Glomerular endothelial cell (primary cell): ENCODE measurements at regions not wholly inside any gene's neighbourhood (a gene's known extent, or its start where the extent isn't known, plus 50 kb on each side); places are given as distances from the start of the nearest gene placed in this dataset.
"Not testable (repeated sequence)": the region's sequence is repeated elsewhere in the genome, so short reads cannot be mapped to it uniquely, and the experiment has no call there.

Experiments used
- DNase-seq: peaks from one replicate; pipeline ENCODE4 v3.0.0-alpha.2; 2011; ENCODE audit warnings: low read depth, low spot score; ENCODE audit errors: extremely low read depth

DNA sequence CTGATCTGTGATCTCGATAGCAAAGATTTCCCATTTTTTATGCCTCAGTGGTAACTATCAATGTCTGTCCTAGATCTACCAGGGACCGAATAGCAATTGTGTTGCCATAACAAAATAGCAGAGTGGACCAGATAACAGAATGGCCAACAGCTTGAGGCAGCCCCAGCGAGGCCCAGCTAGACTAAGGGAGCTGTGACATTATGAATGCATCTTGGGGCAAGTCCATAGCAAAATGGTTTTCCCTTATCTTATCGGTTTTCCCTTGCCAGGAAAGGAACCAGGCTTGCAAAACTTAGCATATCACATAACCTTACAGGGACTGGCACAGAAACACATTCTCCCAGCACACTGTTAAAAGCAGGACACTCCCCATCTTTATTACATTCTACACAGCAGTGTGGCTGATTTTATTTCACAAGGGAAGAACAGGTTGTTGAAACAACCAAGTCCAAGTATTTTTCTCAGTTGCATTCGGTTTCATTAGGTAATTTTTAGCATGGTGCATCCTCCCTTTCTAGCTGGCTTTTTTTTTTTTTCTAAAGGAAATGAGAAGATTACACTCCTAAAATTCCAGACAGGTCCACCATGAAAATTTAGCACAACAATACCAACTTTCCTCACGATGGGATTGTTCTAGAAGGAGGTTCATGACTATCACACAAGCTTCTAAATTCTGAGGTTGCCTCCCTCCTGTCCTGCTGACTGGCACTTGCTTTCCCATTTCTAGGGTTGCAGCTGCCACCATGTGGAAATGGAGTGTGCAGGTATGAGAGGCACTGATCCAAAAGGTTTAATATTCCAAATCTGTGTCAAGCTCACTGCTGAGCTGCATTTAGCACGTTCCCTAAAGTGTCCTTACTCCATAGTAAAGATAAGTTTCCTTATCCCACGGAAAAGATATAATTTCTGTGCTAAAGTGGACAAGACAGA lies 97.0 kb upstream of the SLC35G4 start:
- DNase-seq, result no peak

DNA sequence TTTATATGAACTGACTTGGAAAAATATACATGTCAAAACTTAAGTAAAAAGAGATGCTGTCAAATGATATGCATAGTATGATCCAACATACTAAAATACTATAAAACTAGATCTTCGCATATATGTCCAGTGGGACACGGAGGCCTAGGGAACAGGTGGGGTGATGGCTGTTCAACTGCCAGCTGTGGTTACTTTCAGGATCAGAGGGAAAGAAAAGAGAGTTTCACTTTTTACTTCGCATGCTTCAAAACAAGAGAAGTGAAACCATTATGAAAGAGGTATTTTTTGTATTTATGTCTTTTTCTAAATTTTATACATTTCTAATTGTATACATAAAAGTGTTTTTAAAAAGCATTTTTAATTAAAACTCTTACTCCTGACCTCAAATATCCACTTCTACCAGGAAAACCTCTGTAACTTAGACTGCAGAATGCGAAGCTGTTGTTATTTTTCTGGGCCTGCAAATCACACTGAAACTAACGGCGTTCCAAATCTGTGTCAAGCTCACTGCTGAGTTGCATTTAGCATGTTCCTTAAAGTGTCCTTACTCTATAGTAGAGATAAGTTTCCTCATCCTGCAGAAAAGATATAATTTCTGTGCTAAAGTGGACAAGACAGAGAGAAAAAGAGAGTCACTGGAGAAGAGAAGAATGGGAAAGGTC lies 97.8 kb upstream of the SLC35G4 start:
- no peak for DNase-seq

DNA sequence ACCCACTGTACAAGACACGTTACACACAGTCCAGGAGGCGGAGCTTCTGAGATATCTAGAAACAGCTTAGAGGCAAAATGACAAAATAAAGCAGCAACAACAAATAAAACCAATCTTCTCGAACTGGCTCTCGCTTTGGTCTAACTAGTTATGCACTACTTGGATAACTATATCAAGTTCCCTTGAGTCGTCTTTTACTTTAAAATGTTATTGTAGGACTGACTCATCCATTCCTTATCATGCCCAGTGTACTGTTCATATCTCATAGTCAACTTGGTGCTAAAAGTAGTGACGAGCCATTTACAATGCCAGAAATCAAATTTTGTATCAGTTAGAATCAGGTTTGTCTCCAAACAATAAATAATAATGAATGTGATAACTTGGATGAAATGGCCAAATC lies 102.5 kb upstream of the SLC35G4 start:
- DNase-seq, result no peak

DNA sequence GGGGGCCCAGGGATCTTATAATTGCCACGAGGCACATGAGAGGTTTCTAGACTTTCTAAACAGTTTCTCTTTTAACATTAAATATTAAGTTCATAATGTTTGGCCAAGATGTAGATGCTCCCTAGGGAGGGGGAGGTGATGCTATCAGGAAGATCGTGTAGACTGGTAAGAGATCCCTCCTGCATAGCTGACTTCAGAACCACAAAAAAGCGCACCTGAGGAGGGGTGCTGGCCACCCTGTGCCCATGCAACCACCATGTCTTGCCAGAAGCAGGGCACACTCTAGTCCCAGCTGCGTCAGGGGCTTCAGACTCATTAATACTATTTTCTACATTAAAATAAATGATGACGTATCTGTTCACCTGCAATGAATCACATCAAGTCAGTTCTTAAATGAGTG lies 103.4 kb upstream of the SLC35G4 start:
- DNase-seq, result no peak

DNA sequence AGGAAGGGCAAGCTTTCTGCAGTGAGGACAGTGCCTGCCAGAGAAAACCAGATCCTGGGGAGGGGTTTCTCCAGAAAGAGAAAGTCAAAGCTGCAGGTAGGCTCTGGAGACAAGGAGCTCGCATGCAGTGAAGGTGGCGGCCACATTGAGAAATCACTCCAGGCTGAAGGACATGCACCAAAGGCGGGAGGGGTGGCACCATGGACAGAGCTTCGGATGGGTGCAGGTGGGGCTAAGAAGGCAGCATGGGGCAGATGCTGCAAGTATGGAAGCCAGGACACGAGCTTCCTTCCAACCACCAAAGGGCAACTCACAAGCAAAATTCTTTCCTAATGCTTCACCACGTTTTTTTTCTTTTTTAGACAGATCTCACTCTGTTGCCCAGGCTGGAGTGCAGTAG lies 104.4 kb upstream of the SLC35G4 start:
- DNase-seq, result no peak

DNA sequence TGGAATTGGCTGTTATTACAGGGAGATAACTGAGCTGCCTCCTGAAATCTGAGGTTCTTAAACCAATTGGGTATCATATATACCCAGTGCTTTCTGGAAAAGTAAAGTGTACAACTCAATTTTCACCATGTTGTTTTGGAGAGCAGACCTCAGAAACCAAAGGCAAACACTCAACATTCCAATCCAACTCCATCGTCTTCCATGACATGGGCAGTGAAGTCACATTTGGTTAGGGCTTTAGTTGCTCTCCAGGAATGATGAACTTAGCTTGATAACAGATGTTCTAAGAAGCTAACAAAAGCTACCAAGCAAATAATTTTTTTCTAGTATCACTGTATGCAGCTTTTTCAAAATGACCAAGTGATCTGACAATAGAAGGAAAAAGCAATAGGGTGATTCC lies 107.0 kb upstream of the SLC35G4 start:
- DNase-seq, result no peak

DNA sequence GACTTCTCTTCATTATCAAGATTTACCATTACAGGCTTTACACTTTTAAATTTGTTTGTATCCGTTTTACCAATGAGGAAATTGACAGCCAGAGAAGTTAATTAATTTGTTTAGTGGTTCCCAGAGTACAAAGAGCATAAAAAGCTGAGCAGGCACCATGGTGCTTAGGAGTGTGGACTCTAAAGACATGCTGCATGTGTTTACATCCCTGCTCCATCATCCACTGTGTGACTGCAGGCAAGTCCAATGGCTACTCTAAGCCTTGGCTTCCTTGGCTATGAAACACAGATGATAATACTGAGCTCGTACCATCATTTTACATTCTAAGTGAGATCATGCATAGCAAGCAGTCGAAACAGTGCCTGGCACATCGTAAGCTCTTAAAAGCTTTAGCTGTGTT lies 108.0 kb upstream of the SLC35G4 start:
- no peak for DNase-seq

DNA sequence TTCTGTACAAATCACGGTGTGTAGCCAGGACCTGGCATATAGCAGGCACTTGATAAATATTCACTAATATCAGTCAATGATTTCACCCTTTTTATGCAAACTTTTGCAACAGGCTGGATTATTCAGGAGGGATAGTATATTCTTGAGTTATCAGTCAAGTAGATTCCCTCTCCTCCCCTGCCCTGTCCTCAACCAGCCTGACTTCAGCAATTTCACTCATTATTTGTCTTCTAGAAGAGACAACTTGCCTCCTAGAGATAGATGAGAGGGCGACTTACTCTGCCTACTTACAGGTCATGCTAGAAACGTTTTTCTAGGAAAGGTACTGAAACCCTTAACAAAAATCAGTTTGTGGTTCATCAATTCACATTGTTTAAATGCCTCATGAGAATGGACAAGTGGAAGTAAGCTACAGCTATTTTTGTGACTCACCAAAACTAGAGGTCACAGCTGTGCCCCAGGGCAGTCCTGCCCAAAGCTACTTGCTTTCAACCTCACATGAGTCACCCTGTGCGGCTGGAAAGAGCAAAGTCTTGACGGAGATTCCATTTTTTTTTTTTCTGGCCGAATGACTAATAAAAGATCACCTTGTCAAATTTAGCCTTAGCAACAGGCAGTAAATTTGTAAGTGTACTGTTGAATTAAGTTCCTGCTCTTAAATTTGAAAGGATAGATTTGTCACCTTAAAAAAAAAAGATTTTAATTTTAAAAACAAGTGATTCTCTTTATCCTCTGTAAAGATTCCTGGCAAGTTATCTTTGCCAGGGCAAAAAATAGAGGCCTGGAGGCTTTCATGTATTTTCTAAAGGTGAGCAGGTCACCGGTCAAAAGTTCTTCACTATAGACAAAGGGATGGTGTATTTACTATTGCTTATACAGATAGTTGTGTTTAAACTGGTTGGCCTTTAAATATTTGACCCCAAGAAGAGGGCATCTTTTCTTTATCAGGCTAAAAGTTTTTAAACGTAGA lies 109.0 kb upstream of the SLC35G4 start:
- DNase-seq, result no peak

DNA sequence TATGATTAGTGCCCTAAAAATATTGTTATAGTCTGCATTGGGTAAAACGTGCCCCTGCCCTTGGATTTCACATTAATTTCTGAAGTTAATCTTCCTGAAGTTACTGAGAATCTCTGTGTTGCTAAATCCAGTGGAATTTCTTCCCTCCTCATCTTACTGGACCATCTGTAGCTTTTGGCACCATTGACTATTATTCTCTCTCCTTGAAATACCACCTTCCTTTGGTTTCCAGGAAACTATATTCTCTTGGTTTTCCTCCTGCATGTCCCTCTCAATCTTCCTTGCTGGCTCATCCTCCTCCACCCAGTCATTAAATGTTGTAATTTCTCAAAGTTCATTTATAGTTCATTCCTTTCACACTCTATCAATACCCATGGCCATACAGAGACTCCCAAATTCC lies 110.6 kb upstream of the SLC35G4 start:
- no peak for DNase-seq

DNA sequence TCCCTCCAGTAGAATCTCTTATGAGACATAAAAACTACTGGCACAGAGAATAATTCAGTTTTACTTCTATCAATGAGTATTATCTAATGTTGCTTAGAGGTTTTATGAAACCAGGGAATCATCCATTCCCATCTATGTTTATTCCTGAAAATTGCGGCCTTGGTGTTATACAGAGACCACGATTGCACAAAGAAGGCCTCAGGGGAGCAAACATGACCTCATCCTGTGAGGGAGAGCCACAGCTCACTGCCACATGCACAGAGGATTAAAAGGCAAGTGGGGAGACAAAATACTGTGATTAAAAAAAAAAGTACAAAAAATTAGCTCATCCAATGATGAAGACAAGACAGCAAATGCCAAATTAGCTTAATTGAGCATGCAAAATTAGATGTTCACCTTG lies 111.8 kb upstream of the SLC35G4 start:
- DNase-seq, result no peak

DNA sequence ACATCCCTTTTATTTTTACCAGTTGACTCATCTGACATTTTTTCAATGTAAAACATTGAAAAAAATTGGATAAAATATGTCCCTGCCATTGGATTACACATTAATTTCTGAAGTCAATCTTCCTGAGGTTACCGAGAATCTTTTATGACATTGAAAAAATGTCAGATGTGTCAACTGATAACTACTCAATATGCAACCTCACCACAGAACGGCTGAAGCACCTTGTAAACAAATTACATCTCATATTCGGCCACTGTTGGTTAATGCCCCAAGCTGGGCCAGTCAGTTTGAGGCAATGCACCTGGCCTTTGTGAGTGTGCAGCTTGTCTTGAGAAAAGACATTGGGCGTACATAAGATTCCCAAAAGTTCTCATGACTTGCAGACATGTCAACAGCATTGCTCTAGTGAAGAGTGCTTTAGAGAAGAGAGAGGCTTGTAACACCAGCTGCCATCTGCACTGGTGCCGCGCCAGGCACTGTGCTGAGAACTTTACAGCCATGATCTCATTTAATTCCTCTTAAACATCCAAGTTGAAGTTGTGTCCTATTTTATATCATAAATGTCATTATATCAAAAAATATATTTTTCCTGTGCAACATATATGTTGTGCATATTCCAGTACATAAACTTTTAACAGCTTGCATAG lies 112.7 kb upstream of the SLC35G4 start:
- no peak for DNase-seq

DNA sequence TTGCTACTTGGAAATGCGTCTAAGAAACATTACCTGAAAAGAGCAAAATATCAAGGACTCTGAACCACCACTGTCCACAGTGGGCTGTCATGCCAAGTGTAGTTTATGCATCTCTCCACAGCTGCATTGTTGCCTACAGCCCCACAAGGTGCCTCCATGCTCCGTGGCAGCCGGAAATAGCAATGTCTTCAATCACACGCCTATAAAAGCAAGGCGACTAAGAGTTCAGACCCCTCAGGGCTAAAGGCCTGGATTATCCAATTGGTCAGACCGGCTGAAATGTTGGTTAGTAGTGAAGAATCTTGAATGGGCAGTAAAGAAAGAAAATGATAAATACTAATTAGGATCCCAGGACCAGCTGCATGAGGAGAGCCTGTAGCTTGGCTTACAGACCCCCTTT lies 114.0 kb upstream of the SLC35G4 start:
- no peak for DNase-seq

DNA sequence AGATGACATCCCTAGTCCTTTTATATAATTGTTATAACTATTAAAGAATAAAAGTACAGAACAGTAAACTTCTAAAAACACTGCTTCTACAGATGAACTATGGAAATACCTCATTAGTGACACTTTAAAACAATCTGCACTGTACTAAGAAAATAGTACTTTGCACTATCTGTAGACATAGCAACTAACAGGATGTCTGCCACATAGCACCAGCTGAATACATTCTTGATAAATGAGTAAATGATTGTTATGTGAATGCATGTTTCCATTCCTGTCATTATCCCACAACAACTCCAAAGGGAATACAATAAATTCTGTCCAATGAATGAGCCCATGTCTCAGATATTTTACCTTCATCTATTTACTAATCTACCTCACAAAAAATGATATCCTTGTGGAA lies 115.3 kb upstream of the SLC35G4 start:
- no peak for DNase-seq

DNA sequence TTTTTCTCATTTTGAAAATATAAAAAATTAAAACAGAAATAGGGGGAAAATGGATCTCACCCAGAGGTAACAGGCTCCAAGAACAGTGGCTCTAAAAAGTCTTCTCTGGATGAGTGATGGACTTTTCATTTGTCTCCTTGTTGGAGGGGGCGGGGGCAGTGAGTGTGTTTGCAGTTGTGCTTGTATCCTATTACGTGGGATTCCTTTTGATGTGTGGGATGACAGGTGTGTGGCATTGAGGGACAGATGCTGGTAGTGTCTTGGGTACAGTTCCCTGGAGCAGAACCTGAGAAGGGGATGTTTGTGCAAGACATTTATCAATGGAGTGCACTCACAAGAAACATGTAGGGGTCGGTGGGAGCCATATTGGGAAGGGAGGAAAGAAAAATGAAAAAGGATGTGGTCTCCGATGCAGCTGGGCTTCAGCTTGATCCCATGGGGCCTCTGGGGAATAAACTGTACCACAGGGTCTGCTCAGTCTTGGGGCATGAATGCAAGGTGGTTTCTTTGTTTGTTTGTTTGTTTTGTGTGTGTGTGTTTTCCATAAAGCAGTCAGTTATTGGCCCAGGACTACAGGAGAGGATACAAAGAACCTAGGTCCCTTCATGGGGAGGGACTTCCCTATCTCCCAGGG lies 120.0 kb upstream of the SLC35G4 start:
- DNase-seq, result no peak

DNA sequence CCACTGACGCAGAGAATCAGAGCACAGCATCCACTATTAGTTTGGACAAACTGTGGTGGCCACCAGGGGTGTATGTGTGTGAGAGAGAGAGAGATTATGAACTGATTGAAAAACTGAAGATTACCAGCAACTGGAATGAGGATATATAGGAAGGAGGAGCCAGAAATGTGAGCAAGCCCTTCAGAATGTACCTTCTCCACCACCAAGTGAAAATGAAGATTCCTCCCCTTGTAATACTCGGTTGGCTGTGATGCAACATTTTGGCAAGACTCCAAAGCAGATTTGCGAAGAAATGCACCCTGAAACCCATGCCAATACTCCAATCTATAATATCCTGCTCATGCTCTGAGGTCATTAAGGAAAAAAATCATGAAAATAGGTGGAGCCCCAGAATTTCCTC lies 121.2 kb upstream of the SLC35G4 start:
- no peak for DNase-seq

DNA sequence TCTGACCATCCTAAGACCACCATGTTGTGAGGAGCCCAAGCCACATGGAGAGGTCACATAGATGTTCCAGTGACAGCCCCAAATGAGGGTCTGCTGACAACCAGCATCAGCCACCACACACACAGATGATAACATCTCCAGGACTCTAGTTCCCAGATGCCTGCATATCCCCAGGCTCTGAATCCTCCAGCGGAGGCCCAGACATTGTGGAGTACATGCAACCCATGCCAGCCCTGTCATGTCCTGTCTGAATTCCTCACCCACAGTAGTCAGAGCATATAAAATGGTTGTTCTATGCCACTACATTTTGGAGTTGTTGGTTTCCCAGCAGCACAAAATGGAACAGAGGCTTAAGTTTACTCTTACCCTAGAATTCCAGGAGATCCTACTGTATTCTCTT lies 122.0 kb upstream of the SLC35G4 start:
- no peak for DNase-seq

DNA sequence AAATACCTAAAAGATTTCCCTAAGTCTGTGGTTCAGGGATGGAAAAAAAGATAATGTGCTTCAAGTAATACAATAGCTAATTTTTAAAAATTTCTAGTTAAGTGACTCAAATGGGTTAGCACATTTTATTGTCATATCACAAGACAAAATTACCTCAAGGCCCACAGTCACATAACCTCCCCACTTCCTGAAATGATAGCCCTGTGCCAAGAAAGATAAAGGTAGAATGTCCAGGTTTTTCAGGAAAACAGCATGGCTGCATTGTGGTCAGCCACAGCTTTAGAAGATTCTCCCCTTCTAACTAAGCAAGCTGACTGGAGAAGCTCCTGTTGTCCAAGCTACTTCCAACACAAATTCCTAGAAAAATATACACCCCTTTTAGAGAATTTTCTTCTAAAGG lies 127.1 kb upstream of the SLC35G4 start:
- DNase-seq, result no peak

DNA sequence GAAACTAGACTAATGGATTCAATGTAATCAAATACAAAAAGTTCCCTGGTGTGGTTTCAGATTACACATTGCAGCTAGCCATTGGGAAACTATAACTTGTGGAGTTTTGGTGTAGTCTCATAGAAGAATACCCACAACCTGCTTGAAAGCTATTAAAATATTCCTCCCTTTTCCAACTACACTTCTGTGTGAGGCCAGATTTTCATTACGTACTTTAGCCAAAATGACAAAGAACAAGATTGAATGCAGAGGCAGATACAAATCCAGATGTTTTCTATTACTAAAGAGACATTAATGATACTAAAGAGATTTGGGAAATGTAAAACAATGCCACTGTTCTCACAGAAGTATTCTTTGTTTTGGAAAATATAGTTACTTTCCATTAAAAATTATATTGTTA lies 128.7 kb upstream of the SLC35G4 start:
- DNase-seq, result no peak

DNA sequence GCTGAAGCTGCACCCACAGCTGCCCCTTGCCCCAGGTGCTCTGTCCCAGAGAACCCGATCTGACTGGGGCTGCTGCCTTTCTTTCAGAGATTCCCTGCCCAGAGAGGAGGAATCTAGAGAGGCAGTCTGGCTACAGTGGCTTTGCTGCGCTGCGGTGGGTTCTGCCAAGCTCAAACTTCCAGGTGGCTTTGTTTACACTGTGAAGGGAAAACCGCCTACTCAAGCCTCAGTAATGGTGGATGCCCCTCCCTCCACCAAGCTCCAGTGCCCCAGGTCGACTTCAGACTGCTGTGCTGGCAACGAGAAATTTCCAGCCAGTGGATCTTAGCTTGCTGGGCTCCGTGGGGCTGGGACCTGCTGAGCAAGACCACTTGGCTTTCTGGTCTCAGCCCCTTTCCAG lies 130.4 kb upstream of the SLC35G4 start:
- DNase-seq, result not testable (repeated sequence)

DNA sequence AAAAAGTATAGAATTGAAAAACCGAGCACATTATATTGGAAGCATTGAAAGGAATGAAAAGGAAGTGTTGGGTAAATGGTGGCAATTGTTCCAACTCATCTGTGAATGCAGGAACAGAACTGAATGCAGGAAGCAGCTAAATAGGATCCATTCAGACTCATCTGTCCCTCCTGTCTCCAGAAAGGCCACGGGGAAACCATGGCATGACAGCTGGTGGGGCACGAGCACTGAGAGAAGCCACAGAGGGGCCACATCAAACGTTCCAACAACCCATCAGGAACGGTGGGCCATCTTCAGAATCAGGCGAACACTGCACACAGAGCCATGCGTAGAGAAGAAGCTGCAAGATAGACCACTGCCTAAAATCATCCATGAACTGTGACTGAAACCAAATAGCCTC lies 138.5 kb upstream of the SLC35G4 start:
- no peak for DNase-seq
